Endothelial cell of umbilical vein (primary cell): ENCODE measurements at regions not wholly inside any gene's neighbourhood (a gene's known extent, or its start where the extent isn't known, plus 50 kb on each side); places are given as distances from the start of the nearest gene placed in this dataset.

Source experiments
- BruUV-seq: library from RNA; stranded (reverse); fragments of 400-500 nt; replicated peaks from 2 replicates; lab custom pipeline; 2021; lab: Mats Ljungman, UMichigan
- CTCF ChIA-PET: fragments of 300-600, 350-600 bp; sonication (Branson Sonifier 250); formaldehyde crosslinking; loops from one replicate; lab custom pipeline; 2021; ENCODE audit warnings: antibody characterized with exemption, inconsistent platforms; lab: Charles Lee
- POLR2A ChIA-PET: fragments of 300-600, 350-600 bp; sonication (Branson Sonifier 250); formaldehyde crosslinking; loops from one replicate; lab custom pipeline; 2021; ENCODE audit warnings: antibody characterized with exemption, inconsistent platforms; lab: Charles Lee
- DNase-seq: peaks from one replicate; pipeline ENCODE4 v3.0.0-alpha.2; 2011; ENCODE audit warnings: low read depth, low spot score
- FAIRE-seq: peaks from 2 replicates; lab custom pipeline; 2011; peaks lifted over from hg19 to GRCh38; lab: Jason Lieb, UNC
- H2AFZ ChIP-seq: 2 replicates; pipeline ENCODE4 v1.6.0; 2012; ENCODE audit warnings: low read depth, low read length, control low read depth, inconsistent platforms
- H3K27ac ChIP-seq: 2 replicates; pipeline ENCODE4 v1.5.1; 2011; ENCODE audit warnings: low read depth, mild to moderate bottlenecking, control low read depth, low read length, moderate library complexity; ENCODE audit not compliant: insufficient read depth
- H3K27me3 ChIP-seq, 2 experiments: 2 replicates each; pipeline versions ENCODE4 v1.6.0 to v1.6.1; 2011; ENCODE audit warnings: low read length in 2 of 2, mixed read lengths in 1 of 2; ENCODE audit not compliant: control insufficient read depth in 2 of 2, insufficient read depth in 2 of 2
- H3K36me3 ChIP-seq, 2 experiments: 2 replicates in 1 of 2; 3 replicates in 1 of 2; pipeline ENCODE4 v1.5.1; 2011; ENCODE audit warnings: low read length in 2 of 2, mild to moderate bottlenecking in 1 of 2, moderate library complexity in 1 of 2; ENCODE audit not compliant: control insufficient read depth in 2 of 2, insufficient read depth in 2 of 2; ENCODE audit errors: extremely low read depth in 1 of 2
- H3K4me1 ChIP-seq: 3 replicates; pipeline ENCODE4 v1.5.1; 2011; ENCODE audit warnings: mild to moderate bottlenecking, low read length; ENCODE audit not compliant: control insufficient read depth, insufficient read depth; ENCODE audit errors: extremely low read depth
- H3K4me2 ChIP-seq: 2 replicates; pipeline ENCODE4 v1.6.1; 2011; ENCODE audit warnings: low read length, control low read depth, mixed read lengths; ENCODE audit not compliant: insufficient read depth
- H3K4me3 ChIP-seq, 3 experiments: fragments of 200-600 bp in 1 of 3; sonication (generic), shearing (Covaris generic) in 1 of 3; replicated peaks in 1 of 3; 2 replicates each; pipeline ENCODE4 v1.5.1; 2011 to 2016; ENCODE audit warnings: control low read depth in 3 of 3, low read length in 3 of 3, mild to moderate bottlenecking in 2 of 3, inconsistent platforms in 1 of 3, low read depth in 1 of 3, moderate library complexity in 1 of 3; ENCODE audit not compliant: insufficient read depth in 1 of 3
- H3K79me2 ChIP-seq: 2 replicates; pipeline ENCODE4 v1.6.0; 2012; ENCODE audit warnings: low read length, inconsistent platforms; ENCODE audit not compliant: control insufficient read depth, insufficient read depth
- H3K9ac ChIP-seq: replicated peaks from 2 replicates; pipeline ENCODE3; 2011; ENCODE audit warnings: low read length, control low read depth; ENCODE audit not compliant: insufficient read depth; ENCODE audit errors: extremely low read depth
- H3K9me1 ChIP-seq: replicated peaks from 3 replicates; pipeline ENCODE4 v1.6.0; 2011; ENCODE audit warnings: mild to moderate bottlenecking, low read length; ENCODE audit not compliant: control insufficient read depth, insufficient read depth; ENCODE audit errors: extremely low read depth
- H3K9me3 ChIP-seq: replicated peaks from 2 replicates; pipeline ENCODE4 v1.5.1; 2012; ENCODE audit warnings: low read length, inconsistent platforms; ENCODE audit not compliant: control insufficient read depth, insufficient read depth
- H4K20me1 ChIP-seq: replicated peaks from 2 replicates; pipeline ENCODE3; 2011; ENCODE audit warnings: mild to moderate bottlenecking, low read length; ENCODE audit not compliant: control insufficient read depth, insufficient read depth; ENCODE audit errors: extremely low read depth
- EZH2 ChIP-seq: IDR thresholded peaks from 2 replicates; pipeline ENCODE4 v1.6.1; 2012; ENCODE audit warnings: borderline replicate concordance, low read depth, mild to moderate bottlenecking, moderate library complexity, low read length, inconsistent platforms; ENCODE audit not compliant: severe bottlenecking
- FOS ChIP-seq: IDR thresholded peaks from 2 replicates; pipeline ENCODE4 v1.6.1; 2011; ENCODE audit warnings: mild to moderate bottlenecking, low read length, moderate library complexity, borderline replicate concordance; ENCODE audit not compliant: insufficient read depth
- GATA2 ChIP-seq: IDR thresholded peaks from 2 replicates; pipeline ENCODE4 v1.7.0; 2011; ENCODE audit warnings: low read depth, mild to moderate bottlenecking, moderate library complexity, mixed read lengths, low read length; ENCODE audit not compliant: insufficient read length, insufficient read depth
- JUN ChIP-seq: IDR thresholded peaks from 2 replicates; pipeline ENCODE4 v1.6.1; 2011; ENCODE audit warnings: borderline replicate concordance, low read depth; ENCODE audit not compliant: insufficient read length, insufficient read depth
- MAX ChIP-seq: IDR thresholded peaks from 2 replicates; pipeline ENCODE4 v1.6.1; 2011; ENCODE audit not compliant: insufficient read depth, insufficient read length
- MYC ChIP-seq: IDR thresholded peaks from one replicate; pipeline ENCODE4 v1.6.1; 2011; ENCODE audit warnings: mild to moderate bottlenecking, low read depth, low read length
- POLR2A ChIP-seq: IDR thresholded peaks from 2 replicates; pipeline ENCODE4 v1.6.1; 2012; ENCODE audit warnings: low read depth, mild to moderate bottlenecking, control low read depth, low read length
- POLR2AphosphoS5 ChIP-seq: IDR thresholded peaks from 2 replicates; pipeline ENCODE4 v1.6.1; 2012; ENCODE audit warnings: low read depth, mild to moderate bottlenecking, control low read depth, low read length, moderate library complexity; ENCODE audit not compliant: insufficient read depth
- dilution Hi-C: fragments of 300-500 bp; cut with MboI; formaldehyde crosslinking; loops from one replicate; pipeline ENCODE4 v1.15.0; 2019; ENCODE audit warnings: low sequenced_read_pairs; ENCODE audit not compliant: extremely low pct_ligation_motif_present
- intact Hi-C: fragments of 100-400 bp; cut with micrococcal nuclease; formaldehyde crosslinking; loops from one replicate; pipeline ENCODE4 v1.10.0; 2022
- TF ChIP-seq, protein P1 (sequence below), 2 donors: IDR thresholded peaks; 1 replicate in 1 of 2; 2 replicates in 1 of 2; pipeline ENCODE4 v1.5.1; 2011; ENCODE audit warnings: low read length in 2 of 2, mild to moderate bottlenecking in 2 of 2, moderate library complexity in 2 of 2, control low read depth in 1 of 2, inconsistent platforms in 1 of 2, low read depth in 1 of 2; ENCODE audit not compliant: insufficient read depth in 1 of 2; ENCODE audit errors: extremely low read depth in 1 of 2

- no peak for FAIRE-seq
- TF ChIP-seq FOS (no peak), EZH2 (no peak), MAX (no peak), JUN (no peak), MYC (no peak), POLR2A (no peak), GATA2 (no peak), POLR2AphosphoS5 (no peak)
- TF ChIP-seq, protein P1, sequence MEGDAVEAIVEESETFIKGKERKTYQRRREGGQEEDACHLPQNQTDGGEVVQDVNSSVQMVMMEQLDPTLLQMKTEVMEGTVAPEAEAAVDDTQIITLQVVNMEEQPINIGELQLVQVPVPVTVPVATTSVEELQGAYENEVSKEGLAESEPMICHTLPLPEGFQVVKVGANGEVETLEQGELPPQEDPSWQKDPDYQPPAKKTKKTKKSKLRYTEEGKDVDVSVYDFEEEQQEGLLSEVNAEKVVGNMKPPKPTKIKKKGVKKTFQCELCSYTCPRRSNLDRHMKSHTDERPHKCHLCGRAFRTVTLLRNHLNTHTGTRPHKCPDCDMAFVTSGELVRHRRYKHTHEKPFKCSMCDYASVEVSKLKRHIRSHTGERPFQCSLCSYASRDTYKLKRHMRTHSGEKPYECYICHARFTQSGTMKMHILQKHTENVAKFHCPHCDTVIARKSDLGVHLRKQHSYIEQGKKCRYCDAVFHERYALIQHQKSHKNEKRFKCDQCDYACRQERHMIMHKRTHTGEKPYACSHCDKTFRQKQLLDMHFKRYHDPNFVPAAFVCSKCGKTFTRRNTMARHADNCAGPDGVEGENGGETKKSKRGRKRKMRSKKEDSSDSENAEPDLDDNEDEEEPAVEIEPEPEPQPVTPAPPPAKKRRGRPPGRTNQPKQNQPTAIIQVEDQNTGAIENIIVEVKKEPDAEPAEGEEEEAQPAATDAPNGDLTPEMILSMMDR (IDR thresholded peaks at IDR 0.05; ENCODE audit: extremely low read depth in 1 of 2, insufficient read depth in 1 of 2, low read depth in 1 of 2, low read length in 2 of 2): no peak
- Histone ChIP-seq H4K20me1 (no peaks in the 10 kb centered on the region), H3K27ac (no peak overlapping the region), H3K4me3 (no peak overlapping the region), H3K4me2 (no peak overlapping the region), H3K79me2 (no peaks in the 10 kb centered on the region), H2AFZ (no peak overlapping the region), H3K27me3 (no peaks in the 10 kb centered on the region), H3K9ac (no peak overlapping the region), H3K36me3 (no peaks in the 10 kb centered on the region), H3K9me3 (no peaks in the 10 kb centered on the region), H3K4me1 (no peaks in the 10 kb centered on the region), H3K9me1 (no peaks in the 10 kb centered on the region)
- CTCF ChIA-PET: no interaction called here
- BruUV-seq: no TSS peak
- POLR2A ChIA-PET: no interaction called here
- DNase-seq: no peak
- intact Hi-C loops: no loop called here
- dilution Hi-C loops: no loop called here
Observed at GRCh38 chr2:241925277-241925676, 55.7 kb downstream of the RTP5 start.
